GM10266 (cell line): ENCODE measurements at regions not wholly inside any gene's neighbourhood (a gene's known extent, or its start where the extent isn't known, plus 50 kb on each side); places are given as distances from the start of the nearest gene placed in this dataset.
"Not testable (repeated sequence)": the region's sequence is repeated elsewhere in the genome, so short reads cannot be mapped to it uniquely, and the experiment has no call there.

Experiments
- DNase-seq: peaks from one replicate; pipeline ENCODE4 v3.0.0; 2012; ENCODE audit errors: extremely low spot score
- TF ChIP-seq, protein P1 (sequence below): IDR thresholded peaks from 2 replicates; pipeline ENCODE4 v1.5.1; 2012; ENCODE audit warnings: mild to moderate bottlenecking, low read depth; ENCODE audit not compliant: control insufficient read depth, insufficient read depth; ENCODE audit errors: missing control alignments

DNA sequence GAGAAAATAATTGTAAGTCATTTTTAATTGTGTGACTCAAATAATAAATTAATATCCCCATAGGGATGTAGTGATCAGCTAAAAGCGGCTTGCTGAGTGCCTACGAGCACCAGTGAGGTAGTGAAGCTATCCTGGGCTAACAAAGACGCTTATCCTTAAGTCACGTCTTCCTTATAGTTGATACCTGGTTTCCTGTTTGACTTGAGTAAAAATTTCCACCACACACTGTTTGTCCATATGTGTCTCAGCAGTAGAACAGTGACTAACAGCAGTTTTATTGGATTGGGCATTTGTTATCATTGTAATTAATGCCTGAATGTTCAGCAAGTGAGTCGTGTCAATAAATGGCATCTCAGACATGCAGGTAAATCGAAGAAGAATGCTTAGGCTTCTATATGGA lies 241.1 kb downstream of the GRXCR1 start:
- no peak for DNase-seq
- TF ChIP-seq, protein P1, sequence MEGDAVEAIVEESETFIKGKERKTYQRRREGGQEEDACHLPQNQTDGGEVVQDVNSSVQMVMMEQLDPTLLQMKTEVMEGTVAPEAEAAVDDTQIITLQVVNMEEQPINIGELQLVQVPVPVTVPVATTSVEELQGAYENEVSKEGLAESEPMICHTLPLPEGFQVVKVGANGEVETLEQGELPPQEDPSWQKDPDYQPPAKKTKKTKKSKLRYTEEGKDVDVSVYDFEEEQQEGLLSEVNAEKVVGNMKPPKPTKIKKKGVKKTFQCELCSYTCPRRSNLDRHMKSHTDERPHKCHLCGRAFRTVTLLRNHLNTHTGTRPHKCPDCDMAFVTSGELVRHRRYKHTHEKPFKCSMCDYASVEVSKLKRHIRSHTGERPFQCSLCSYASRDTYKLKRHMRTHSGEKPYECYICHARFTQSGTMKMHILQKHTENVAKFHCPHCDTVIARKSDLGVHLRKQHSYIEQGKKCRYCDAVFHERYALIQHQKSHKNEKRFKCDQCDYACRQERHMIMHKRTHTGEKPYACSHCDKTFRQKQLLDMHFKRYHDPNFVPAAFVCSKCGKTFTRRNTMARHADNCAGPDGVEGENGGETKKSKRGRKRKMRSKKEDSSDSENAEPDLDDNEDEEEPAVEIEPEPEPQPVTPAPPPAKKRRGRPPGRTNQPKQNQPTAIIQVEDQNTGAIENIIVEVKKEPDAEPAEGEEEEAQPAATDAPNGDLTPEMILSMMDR: no peak

DNA sequence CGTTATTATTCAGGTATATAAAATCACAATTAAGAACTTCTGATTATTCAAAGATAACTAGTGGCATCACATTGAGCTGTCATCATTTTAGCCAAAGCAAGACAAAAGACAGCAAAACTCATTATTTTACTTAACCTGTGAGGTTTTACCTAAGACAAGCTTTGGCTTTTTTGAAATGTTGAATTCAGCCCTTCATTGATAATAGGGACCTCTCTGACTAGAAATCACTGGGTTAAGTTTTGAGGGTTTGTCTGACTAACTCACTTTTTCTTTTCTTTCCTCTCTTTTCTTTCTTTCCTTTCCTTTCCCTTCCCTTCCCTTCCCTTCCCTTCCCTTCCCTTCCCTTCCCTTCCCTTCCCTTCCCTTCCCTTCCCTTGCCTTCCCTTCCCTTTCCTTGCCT lies 244.2 kb downstream of the GRXCR1 start:
- DNase-seq: no peak
- TF ChIP-seq, protein P1: no peak

DNA sequence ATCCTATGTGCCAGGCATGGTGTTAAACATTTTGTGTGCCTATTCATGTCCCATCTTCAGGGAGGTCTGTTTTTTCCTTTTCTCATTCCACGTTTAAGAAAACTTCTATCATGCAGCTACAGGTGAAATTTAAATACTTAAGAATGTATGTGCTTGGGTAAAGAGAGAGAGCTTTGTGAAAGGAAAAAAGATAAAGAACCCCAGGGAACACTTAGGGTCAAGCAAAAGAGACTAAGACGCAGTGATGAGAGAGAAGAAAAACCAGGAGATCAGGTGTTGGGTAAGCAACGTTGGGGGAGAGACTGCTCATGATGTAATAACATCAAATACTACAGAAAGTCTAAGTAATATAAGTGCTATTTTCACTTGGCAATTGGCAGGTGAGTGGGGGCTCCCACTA lies 253.7 kb downstream of the GRXCR1 start:
- no peak for DNase-seq
- TF ChIP-seq, protein P1: no peak

DNA sequence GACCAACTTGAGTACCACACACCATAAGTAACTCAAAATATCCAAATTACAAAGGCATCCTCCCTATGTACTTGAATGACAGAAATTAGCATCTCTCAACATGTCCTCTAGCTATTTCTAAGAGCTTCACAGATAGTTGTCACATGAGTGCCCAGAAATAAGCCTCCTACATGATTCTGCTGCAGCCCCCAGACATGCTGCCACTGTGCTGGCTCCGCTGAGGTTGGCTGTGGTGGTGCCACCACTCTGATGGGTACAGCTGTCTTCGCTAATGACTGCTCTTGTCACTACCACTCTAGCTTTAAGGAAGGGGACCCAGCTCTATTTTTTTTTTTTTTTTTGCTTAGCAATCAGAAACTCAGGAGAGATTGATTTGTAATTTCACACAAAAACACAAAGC lies 256.0 kb downstream of the GRXCR1 start:
- DNase-seq: no peak
- TF ChIP-seq, protein P1: no peak

DNA sequence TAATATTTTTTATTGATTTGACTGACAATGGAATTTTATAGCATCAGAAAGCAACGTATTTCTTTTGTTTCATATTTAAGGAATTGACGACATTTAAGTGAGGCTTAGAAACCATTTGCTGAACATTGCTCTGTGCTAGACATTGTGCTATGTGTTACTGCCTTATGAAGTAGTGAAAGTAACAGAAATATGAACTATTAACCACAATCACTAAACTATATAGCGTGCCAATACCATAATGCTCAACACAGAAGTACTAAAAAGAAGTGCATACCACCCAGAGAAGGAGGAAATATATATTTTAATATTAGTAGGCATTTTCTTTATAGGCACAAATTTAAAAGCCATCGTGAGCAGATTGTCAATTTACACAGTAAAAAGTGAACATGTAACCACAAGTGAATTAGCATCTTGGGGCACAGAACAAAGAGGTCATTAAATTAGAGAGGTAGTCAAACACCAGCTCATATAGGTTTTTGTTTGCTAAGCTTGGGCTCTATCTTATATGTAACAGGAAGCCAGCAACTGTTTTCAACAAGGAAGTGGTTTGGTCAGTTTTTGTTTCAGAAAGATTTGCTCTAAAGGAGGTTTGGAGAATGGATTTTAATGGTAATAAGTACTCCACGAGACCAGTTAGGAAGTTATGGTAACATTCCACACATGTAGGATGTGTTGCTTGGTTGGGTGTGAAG lies 270.7 kb downstream of the GRXCR1 start:
- TF ChIP-seq, protein P1: no peak
- no peak for DNase-seq

DNA sequence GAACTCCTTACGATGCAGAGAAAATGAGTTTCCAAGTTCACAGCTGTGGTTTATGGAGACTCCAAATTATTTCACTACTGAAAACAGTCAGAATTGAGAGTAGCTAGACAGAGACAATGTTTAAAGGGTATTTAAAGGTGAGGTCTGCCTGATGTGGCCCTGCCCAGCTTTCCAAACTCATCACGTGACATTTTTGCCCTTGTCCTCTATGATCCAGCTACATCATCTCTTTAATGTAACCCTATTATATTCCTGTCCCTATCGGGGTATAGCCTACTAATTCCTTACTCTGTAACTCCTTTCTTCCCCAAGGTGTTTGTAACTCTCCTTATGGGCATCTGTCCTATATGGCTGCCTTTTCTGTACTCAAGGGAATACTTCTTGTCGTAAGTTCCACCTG lies 297.2 kb downstream of the GRXCR1 start:
- DNase-seq: no peak
- TF ChIP-seq, protein P1: no peak

DNA sequence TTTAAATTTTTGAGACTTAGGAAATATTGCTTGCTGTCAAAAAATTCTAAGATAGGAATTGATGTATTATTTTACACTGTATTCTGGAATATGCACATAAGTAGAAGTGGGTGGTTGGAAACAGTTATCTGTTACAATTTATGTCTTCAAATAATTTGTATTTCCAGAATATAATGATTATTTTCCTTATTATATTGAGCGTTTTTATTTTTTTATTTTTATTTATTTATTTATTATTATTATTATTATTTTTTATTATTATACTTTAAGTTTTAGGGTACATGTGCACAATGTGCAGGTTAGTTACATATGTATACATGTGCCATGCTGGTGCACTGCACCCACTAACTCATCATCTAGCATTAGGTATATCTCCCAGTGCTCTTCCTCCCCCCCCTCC lies 320.1 kb downstream of the GRXCR1 start:
- DNase-seq: not testable (repeated sequence)

DNA sequence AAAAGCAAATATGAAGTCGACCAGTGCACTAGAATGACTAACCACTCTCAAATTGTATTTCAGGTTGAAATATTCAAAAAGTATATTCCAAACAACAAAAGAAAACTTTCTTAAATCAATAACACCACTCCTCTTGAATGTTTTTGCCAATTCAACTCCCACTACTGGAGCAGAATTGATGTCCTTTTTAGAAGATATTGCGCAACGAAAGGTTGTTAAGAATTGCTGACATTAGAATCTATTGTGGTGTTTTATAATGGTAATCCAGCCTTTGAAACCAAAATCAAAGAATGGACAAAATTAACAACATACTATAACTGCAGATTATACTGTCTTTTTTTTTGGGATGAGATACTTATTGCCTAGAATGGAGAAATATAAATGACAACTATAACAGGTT lies 331.3 kb downstream of the GRXCR1 start:
- no peak for DNase-seq
- TF ChIP-seq, protein P1: no peak
